ENCODE measurements at regions not wholly inside any gene's neighbourhood (a gene's known extent, or its start where the extent isn't known, plus 50 kb on each side); places are given as distances from the start of the nearest gene placed in this dataset.

GRCh38 chrX:124726881-124727280, 380.5 kb downstream of the SH2D1A start:
- TF ChIP-seq CTCF (IDR thresholded peaks at IDR 0.05; ENCODE audit: low read depth, low read length, missing input control), result no peak
- TF ChIP-seq, protein P1, sequence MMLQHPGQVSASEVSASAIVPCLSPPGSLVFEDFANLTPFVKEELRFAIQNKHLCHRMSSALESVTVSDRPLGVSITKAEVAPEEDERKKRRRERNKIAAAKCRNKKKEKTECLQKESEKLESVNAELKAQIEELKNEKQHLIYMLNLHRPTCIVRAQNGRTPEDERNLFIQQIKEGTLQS (IDR thresholded peaks at IDR 0.05), result no peak
- TF ChIP-seq YY1 (IDR thresholded peaks at IDR 0.05), result no peak
- TF ChIP-seq TAF1 (conservative IDR thresholded peaks at IDR 0.05), result no peak
- no peak for TF ChIP-seq GABPA (IDR thresholded peaks at IDR 0.05 in 1 of 2, conservative IDR thresholded peaks at IDR 0.05 in 1 of 2)
- no peak for TF ChIP-seq REST (IDR thresholded peaks at IDR 0.05)
- TF ChIP-seq, protein P2, sequence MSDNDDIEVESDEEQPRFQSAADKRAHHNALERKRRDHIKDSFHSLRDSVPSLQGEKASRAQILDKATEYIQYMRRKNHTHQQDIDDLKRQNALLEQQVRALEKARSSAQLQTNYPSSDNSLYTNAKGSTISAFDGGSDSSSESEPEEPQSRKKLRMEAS (IDR thresholded peaks at IDR 0.05), result no peak
- no peak for TF ChIP-seq FOXA2 (IDR thresholded peaks at IDR 0.05)
- TF ChIP-seq RAD21 (IDR thresholded peaks at IDR 0.05), result no peak
- TF ChIP-seq SP1 (IDR thresholded peaks at IDR 0.05), result no peak
- no peak for TF ChIP-seq RXRA (IDR thresholded peaks at IDR 0.05)
